COLO829 (cell line): ENCODE measurements at regions not wholly inside any gene's neighbourhood (a gene's known extent, or its start where the extent isn't known, plus 50 kb on each side); places are given as distances from the start of the nearest gene placed in this dataset.

Source experiments
- DNase-seq: peaks from one replicate; pipeline ENCODE4 v3.0.0; 2012; ENCODE audit warnings: low spot score

GRCh38 chr2:204329532-204329931, 215.7 kb upstream of the PARD3B start:
- no peak for DNase-seq

GRCh38 chr2:204331180-204331579, 214.1 kb upstream of the PARD3B start:
- no peak for DNase-seq

- no peak for DNase-seq
Observed at GRCh38 chr2:204331988-204332387, 213.3 kb upstream of the PARD3B start.

- no peak for DNase-seq
Observed at GRCh38 chr2:204332706-204333105, 212.6 kb upstream of the PARD3B start.

GRCh38 chr2:204333861-204334260, 211.4 kb upstream of the PARD3B start:
- peak; percentile 36 for DNase-seq

- DNase-seq: no peak
Observed at GRCh38 chr2:204335451-204336058, 209.7 kb upstream of the PARD3B start.

GRCh38 chr2:204336153-204336744, 209.0 kb upstream of the PARD3B start:
- DNase-seq: no peak

- DNase-seq: no peak
Observed at GRCh38 chr2:204337638-204338037, 207.6 kb upstream of the PARD3B start.

- no peak for DNase-seq
Observed at GRCh38 chr2:204339212-204339715, 206.0 kb upstream of the PARD3B start.

GRCh38 chr2:204340511-204340910, 204.8 kb upstream of the PARD3B start:
- no peak for DNase-seq

- DNase-seq: no peak
Observed at GRCh38 chr2:204341887-204342276, 203.4 kb upstream of the PARD3B start.

- DNase-seq: no peak
Observed at GRCh38 chr2:204343685-204344084, 201.6 kb upstream of the PARD3B start.

GRCh38 chr2:204344119-204344518, 201.2 kb upstream of the PARD3B start:
- no peak for DNase-seq

GRCh38 chr2:204346906-204347305, 198.4 kb upstream of the PARD3B start:
- no peak for DNase-seq

GRCh38 chr2:204353823-204354222, 191.5 kb upstream of the PARD3B start:
- DNase-seq: no peak

- no peak for DNase-seq
Observed at GRCh38 chr2:204354442-204354856, 190.8 kb upstream of the PARD3B start.

- no peak for DNase-seq
Observed at GRCh38 chr2:204355688-204356087, 189.6 kb upstream of the PARD3B start.

GRCh38 chr2:204356151-204356641, 189.1 kb upstream of the PARD3B start:
- DNase-seq: no peak

GRCh38 chr2:204357286-204357685, 188.0 kb upstream of the PARD3B start:
- DNase-seq: no peak

- DNase-seq: no peak
Observed at GRCh38 chr2:204359076-204359475, 186.2 kb upstream of the PARD3B start.

- no peak for DNase-seq
Observed at GRCh38 chr2:204360218-204361007, 184.9 kb upstream of the PARD3B start.

- no peak for DNase-seq
Observed at GRCh38 chr2:204361738-204362137, 183.5 kb upstream of the PARD3B start.

- no peak for DNase-seq
Observed at GRCh38 chr2:204362581-204362980, 182.7 kb upstream of the PARD3B start.
